OCI-LY7 (cell line): ENCODE measurements at regions not wholly inside any gene's neighbourhood (a gene's known extent, or its start where the extent isn't known, plus 50 kb on each side); places are given as distances from the start of the nearest gene placed in this dataset.

Source experiments
- CTCF ChIP-seq: fragments of 200-600 bp; sonication (generic); conservative IDR thresholded peaks from 2 replicates; pipeline ENCODE4 v1.5.1; 2014; ENCODE audit warnings: mild to moderate bottlenecking, antibody characterized with exemption, low read length, moderate library complexity, mixed read lengths
- EZH2phosphoT487 ChIP-seq: fragments of 200-600 bp; sonication (generic); IDR thresholded peaks from 2 replicates; pipeline ENCODE4 v1.6.1; 2018; ENCODE audit warnings: low read depth, borderline replicate concordance, mild to moderate bottlenecking, mixed run types, antibody characterized with exemption, low read length, moderate library complexity, mixed read lengths

GRCh38 chr1:110765640-110766335, 91.0 kb upstream of the KCNA3 start:
- peak; percentile 99 for TF ChIP-seq CTCF
- TF ChIP-seq EZH2phosphoT487: no peak
